OCI-LY3 (cell line): ENCODE measurements at regions not wholly inside any gene's neighbourhood (a gene's known extent, or its start where the extent isn't known, plus 50 kb on each side); places are given as distances from the start of the nearest gene placed in this dataset.

Experiments used
- EZH2phosphoT487 ChIP-seq: fragments of 200-600 bp; shearing (Covaris generic); IDR thresholded peaks from 2 replicates; pipeline ENCODE4 v1.6.1; 2018; ENCODE audit warnings: antibody characterized with exemption, mixed run types, low read depth
- TF ChIP-seq, protein P1 (sequence below): fragments of 200-600, 300-600 bp; sonication (generic); IDR thresholded peaks from 2 replicates; pipeline ENCODE4 v1.5.1; 2014; ENCODE audit warnings: antibody characterized with exemption, low read length, low read depth

DNA sequence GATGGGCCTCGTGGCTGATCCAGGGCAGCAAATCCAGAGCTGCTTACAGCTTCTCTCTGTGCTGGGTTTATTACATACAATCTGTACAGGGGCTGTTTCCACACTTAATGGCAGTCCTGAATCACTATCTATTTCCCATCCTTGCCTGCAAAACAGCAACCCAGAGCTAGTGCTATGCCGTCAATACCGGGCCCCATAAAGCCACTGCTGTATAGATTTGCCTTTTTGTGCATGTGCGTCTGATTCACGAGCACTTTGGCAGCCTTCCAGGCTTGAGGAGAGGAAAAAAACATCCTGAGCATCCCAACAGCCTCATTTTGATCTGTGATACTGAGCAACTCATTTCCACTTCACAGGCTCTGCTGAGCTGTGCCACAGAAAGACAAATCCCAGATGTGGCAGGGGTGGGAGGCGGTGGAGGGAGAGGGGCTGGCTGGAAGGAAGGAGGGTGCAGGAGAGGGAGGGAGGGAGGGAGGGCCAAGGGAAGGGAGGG, 65.2 kb upstream of the TARBP1 start:
- TF ChIP-seq, protein P1, sequence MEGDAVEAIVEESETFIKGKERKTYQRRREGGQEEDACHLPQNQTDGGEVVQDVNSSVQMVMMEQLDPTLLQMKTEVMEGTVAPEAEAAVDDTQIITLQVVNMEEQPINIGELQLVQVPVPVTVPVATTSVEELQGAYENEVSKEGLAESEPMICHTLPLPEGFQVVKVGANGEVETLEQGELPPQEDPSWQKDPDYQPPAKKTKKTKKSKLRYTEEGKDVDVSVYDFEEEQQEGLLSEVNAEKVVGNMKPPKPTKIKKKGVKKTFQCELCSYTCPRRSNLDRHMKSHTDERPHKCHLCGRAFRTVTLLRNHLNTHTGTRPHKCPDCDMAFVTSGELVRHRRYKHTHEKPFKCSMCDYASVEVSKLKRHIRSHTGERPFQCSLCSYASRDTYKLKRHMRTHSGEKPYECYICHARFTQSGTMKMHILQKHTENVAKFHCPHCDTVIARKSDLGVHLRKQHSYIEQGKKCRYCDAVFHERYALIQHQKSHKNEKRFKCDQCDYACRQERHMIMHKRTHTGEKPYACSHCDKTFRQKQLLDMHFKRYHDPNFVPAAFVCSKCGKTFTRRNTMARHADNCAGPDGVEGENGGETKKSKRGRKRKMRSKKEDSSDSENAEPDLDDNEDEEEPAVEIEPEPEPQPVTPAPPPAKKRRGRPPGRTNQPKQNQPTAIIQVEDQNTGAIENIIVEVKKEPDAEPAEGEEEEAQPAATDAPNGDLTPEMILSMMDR, result no peak
- TF ChIP-seq EZH2phosphoT487, result no peak
